ENCODE measurements at regions not wholly inside any gene's neighbourhood (a gene's known extent, or its start where the extent isn't known, plus 50 kb on each side); places are given as distances from the start of the nearest gene placed in this dataset.

GRCh38 chr5:152282331-152282730 is 122.7 kb downstream of the NMUR2 start:
- TF ChIP-seq POLR2A (IDR thresholded peaks at IDR 0.05; ENCODE audit: low read depth, low read length) (no peak), TAF1 (IDR thresholded peaks at IDR 0.05; ENCODE audit: low read depth, low read length) (no peak), POLR2AphosphoS5 (IDR thresholded peaks at IDR 0.05; ENCODE audit: low read depth, low read length) (no peak)
